GM18868 (cell line): ENCODE measurements at regions not wholly inside any gene's neighbourhood (a gene's known extent, or its start where the extent isn't known, plus 50 kb on each side); places are given as distances from the start of the nearest gene placed in this dataset.

Experiments
- ATAC-seq: cut with Tn5 transposase; IDR thresholded peaks from one replicate; pipeline ENCODE4 v1.9.1; 2021; ENCODE audit warnings: mild to moderate bottlenecking, moderate library complexity; ENCODE audit not compliant: unreplicated experiment

DNA sequence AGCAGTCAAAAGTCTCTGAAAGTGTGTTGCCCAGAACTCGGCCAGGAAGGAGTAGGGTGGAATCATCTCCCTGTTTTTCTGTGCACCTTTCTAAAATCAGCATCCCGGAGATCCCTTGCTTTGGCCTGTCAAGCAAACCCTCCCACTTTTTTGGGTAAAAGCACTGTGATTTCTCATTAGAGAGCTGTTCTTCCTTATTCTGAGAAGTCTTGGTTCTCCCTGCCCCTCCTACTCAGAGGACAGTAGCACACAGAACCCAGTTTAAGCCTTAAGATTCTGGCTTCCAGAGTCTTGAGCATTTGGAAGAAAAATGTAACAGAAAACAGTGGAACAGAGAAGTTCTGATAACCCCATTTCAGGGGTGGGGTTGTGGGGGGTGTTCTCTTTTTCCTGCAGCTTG is 52.6 kb upstream of the KATNAL1 start:
- no peak for ATAC-seq

- ATAC-seq = no peak
Measured at GRCh38 chr13:30360586-30360985, 53.2 kb upstream of the KATNAL1 start.

- ATAC-seq = no peak
Measured at GRCh38 chr13:30362005-30362788, 54.8 kb upstream of the KATNAL1 start.

- no peak for ATAC-seq
Measured at GRCh38 chr13:30362869-30363268, 55.5 kb upstream of the KATNAL1 start.

DNA sequence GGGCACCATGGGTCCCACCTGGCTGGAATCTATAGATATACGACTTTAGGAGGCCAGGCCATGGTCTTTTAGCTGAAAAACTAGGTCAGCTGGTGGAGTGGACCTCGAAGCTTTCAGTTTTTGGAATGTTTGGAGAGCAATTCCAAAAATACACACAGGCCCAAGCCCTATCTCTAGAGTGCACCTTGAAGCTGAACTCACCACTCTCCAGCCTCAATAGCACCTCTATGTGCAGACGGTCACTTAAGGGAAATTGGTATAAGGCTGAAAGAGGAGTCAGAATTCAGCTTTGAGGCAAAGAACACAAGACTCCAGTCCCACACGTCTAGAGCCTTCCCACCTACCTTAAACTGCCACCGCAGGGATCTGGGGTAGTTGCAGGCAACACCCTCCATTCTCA is 56.4 kb upstream of the KATNAL1 start:
- ATAC-seq = no peak

- ATAC-seq = no peak
Measured at GRCh38 chr13:30364133-30364532, 56.8 kb upstream of the KATNAL1 start.

GRCh38 chr13:30364876-30365275 is 57.4 kb upstream of the UBE2L5 start:
- ATAC-seq = no peak

GRCh38 chr13:30366088-30366487 is 56.2 kb upstream of the UBE2L5 start:
- ATAC-seq = no peak

DNA sequence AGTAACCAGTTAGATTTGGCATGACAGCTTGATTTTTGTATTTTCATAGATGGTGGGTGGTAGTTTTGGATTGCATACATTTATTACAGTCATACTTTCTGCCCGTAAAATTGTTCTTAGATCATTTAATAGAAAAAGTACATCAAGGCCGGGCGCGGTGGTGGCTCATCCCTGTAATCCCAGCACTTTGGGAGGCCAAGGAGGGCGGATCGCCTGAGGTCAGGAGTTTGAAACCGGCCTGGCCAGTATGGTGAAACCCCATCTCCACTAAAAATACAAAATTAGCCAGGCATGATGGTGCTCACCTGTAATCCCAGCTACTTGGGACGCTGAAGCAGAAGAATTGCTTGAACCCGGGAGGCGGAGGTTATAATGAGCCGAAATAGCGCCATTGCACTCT is 55.0 kb upstream of the UBE2L5 start:
- ATAC-seq = no peak

DNA sequence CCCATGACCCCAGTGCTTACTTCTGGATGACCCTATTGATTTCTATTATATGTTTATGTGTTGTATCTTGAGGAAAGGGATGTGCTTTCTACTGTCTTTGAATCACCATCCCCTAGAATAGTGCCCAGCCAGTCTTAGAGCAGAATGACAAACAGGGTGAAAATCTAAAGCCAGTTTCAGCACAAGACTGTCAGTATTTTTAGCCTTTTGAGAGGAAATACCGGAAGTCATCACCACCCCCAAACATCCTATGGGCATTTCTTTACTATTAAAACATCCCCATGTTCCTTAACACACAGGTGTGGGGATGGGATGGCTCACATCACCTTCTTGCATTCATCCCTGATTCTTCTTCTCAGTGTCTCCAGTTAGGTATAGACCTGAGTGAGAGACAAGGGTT is 52.1 kb upstream of the UBE2L5 start:
- ATAC-seq = no peak

- ATAC-seq = no peak
Measured at GRCh38 chr13:30370916-30371521, 51.3 kb upstream of the UBE2L5 start.

DNA sequence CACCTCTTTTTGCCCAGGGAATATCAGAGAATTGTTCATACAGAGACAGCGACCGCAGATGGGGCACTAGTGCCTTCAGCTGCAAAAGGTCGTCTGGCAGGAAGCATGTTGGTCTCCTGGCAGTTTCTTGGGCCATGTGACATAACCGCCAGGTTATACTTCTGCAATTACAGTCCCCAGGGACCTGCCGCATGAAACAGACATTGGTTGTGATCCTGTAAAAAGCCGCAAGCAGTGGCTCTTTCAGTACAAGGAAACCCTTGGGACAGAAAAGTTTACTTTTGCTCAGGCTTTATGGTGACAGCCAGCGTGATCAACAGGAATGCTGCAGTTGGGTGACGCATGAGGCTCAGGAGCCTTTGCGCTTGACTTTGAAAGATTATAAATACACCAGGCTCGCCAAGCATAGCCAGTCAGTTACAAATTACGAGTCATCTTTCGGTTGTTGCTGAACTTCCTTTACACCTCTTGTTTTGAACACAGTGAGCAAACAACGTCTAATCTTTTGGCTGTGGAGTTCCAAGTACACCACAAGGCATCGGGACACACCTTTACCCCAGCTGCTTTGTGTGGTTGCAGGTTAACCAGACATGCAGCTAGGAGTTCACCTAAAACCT is 50.5 kb upstream of the UBE2L5 start:
- peak; percentile 73 for ATAC-seq
